ENCODE measurements at regions not wholly inside any gene's neighbourhood (a gene's known extent, or its start where the extent isn't known, plus 50 kb on each side); places are given as distances from the start of the nearest gene placed in this dataset.

DNA sequence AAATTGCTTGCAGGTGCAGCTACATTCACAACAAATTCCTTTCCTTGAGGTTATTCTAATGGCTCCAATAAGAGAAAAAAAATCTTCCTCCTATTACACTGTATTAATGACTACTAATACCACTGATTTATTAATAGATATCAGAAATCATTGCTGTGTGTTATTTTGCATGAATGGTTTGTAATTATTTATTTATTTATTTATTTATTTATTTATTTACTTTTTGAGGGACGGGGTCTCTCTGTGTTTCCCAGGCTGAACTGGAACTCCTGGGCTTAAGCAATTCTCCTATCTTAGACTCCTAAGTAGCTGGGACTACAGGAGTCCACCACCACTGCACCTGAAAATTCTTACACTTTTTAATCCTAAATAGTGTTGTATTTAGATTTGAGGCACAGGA, 390.4 kb downstream of the SI start:
- ATAC-seq (ENCODE audit: low read depth): no peak
- Histone ChIP-seq H4K20me1 (ENCODE audit: control insufficient read depth, insufficient read depth, low read length, poor library complexity, severe bottlenecking) (no peaks in the 10 kb centered on the region), H2AFZ (ENCODE audit: insufficient read depth, low read depth, low read length, poor library complexity, severe bottlenecking) (no peak overlapping the region), H3K27me3 (replicated peaks in 1 of 4; ENCODE audit: control extremely low read depth in 1 of 4, control insufficient read depth in 3 of 4, insufficient read depth in 4 of 4, low read length in 3 of 4) (no peaks in the 10 kb centered on the region), H3K9ac (ENCODE audit: low read length) (no peak overlapping the region), H3K27ac (ENCODE audit: low read length in 2 of 2) (no peak overlapping the region), H3K79me2 (ENCODE audit: control insufficient read depth, insufficient read depth, low read length) (no peaks in the 10 kb centered on the region), H3K9me3 (ENCODE audit: control extremely low read depth in 1 of 3, control insufficient read depth in 2 of 3, insufficient read depth in 1 of 3, low read length in 2 of 3) (no peaks in the 10 kb centered on the region), H3K36me3 (replicated peaks in 1 of 2; ENCODE audit: control extremely low read depth in 1 of 2, control insufficient read depth in 1 of 2, extremely low read depth in 1 of 2, insufficient read depth in 2 of 2, low read length in 1 of 2) (no peaks in the 10 kb centered on the region), H3K4me2 (replicated peaks; ENCODE audit: low read depth, low read length, poor library complexity, severe bottlenecking) (no peak overlapping the region), H3K4me3 (ENCODE audit: control extremely low read depth in 1 of 5, extremely low read depth in 1 of 5, insufficient read depth in 1 of 5, low read depth in 2 of 5, low read length in 4 of 5) (no peak overlapping the region), H3K4me1 (ENCODE audit: control insufficient read depth in 2 of 2, insufficient read depth in 2 of 2, low read length in 2 of 2) (no peaks in the 10 kb centered on the region)
- no peak for TF ChIP-seq EZH2 (IDR thresholded peaks at IDR 0.05; ENCODE audit: borderline replicate concordance, insufficient read depth, low read depth, low read length, poor library complexity, severe bottlenecking)
- TF ChIP-seq, protein P1, sequence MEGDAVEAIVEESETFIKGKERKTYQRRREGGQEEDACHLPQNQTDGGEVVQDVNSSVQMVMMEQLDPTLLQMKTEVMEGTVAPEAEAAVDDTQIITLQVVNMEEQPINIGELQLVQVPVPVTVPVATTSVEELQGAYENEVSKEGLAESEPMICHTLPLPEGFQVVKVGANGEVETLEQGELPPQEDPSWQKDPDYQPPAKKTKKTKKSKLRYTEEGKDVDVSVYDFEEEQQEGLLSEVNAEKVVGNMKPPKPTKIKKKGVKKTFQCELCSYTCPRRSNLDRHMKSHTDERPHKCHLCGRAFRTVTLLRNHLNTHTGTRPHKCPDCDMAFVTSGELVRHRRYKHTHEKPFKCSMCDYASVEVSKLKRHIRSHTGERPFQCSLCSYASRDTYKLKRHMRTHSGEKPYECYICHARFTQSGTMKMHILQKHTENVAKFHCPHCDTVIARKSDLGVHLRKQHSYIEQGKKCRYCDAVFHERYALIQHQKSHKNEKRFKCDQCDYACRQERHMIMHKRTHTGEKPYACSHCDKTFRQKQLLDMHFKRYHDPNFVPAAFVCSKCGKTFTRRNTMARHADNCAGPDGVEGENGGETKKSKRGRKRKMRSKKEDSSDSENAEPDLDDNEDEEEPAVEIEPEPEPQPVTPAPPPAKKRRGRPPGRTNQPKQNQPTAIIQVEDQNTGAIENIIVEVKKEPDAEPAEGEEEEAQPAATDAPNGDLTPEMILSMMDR (IDR thresholded peaks at IDR 0.05): no peak
- POLR2A ChIA-PET: no interaction called here
- no peak overlapping the region for H3K27ac Mint-ChIP-seq
- no CpG with 5 or more reads among the region's 1 CpG for WGBS (ENCODE audit: insufficient coverage)
- H3K4me1 Mint-ChIP-seq: no peaks in the 10 kb centered on the region
- no peak overlapping the region for H3K4me3 Mint-ChIP-seq
- CTCF ChIA-PET: no interaction called here
- DNase-seq: no peak
- no peaks in the 10 kb centered on the region for H3K27me3 Mint-ChIP-seq
- intact Hi-C loops (cut with micrococcal nuclease): no loop called here
- H3K9me3 Mint-ChIP-seq (ENCODE audit: insufficient read depth): peaks cover 3% of the 10 kb centered on the region

DNA sequence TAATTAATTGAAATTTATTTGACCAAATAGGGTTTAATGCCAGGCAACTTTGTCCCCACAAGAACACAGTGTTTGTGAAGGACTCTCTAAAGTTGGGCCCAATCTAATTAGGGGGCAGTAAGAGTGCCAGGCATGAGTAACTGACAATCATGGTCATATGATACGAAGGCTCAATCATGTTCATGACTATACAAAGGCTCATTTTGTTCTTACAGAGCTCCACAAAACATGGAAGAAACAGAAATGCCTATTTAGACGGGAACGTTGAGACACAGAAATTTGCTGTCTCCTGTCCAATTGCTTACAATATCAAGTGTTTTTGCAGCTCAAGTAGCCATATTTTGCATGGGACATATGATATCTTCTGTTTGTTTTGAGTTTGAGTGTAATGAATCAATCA, 391.1 kb downstream of the SI start:
- Mint-ChIP-seq H3K4me3 (no peak overlapping the region), H3K9me3 (ENCODE audit: insufficient read depth) (peaks cover 3% of the 10 kb centered on the region), H3K4me1 (no peaks in the 10 kb centered on the region), H3K27ac (no peak overlapping the region), H3K27me3 (no peaks in the 10 kb centered on the region)
- Histone ChIP-seq H3K27ac (ENCODE audit: low read length in 2 of 2) (no peak overlapping the region), H3K27me3 (replicated peaks in 1 of 4; ENCODE audit: control extremely low read depth in 1 of 4, control insufficient read depth in 3 of 4, insufficient read depth in 4 of 4, low read length in 3 of 4) (no peaks in the 10 kb centered on the region), H3K4me2 (replicated peaks; ENCODE audit: low read depth, low read length, poor library complexity, severe bottlenecking) (no peak overlapping the region), H2AFZ (ENCODE audit: insufficient read depth, low read depth, low read length, poor library complexity, severe bottlenecking) (no peak overlapping the region), H3K4me3 (ENCODE audit: control extremely low read depth in 1 of 5, extremely low read depth in 1 of 5, insufficient read depth in 1 of 5, low read depth in 2 of 5, low read length in 4 of 5) (no peak overlapping the region), H3K79me2 (ENCODE audit: control insufficient read depth, insufficient read depth, low read length) (no peaks in the 10 kb centered on the region), H3K4me1 (ENCODE audit: control insufficient read depth in 2 of 2, insufficient read depth in 2 of 2, low read length in 2 of 2) (no peaks in the 10 kb centered on the region), H4K20me1 (ENCODE audit: control insufficient read depth, insufficient read depth, low read length, poor library complexity, severe bottlenecking) (no peaks in the 10 kb centered on the region), H3K36me3 (replicated peaks in 1 of 2; ENCODE audit: control extremely low read depth in 1 of 2, control insufficient read depth in 1 of 2, extremely low read depth in 1 of 2, insufficient read depth in 2 of 2, low read length in 1 of 2) (no peaks in the 10 kb centered on the region), H3K9me3 (ENCODE audit: control extremely low read depth in 1 of 3, control insufficient read depth in 2 of 3, insufficient read depth in 1 of 3, low read length in 2 of 3) (no peaks in the 10 kb centered on the region), H3K9ac (ENCODE audit: low read length) (no peak overlapping the region)
- POLR2A ChIA-PET: no interaction called here
- TF ChIP-seq, protein P1 (IDR thresholded peaks at IDR 0.05): no peak
- TF ChIP-seq EZH2 (IDR thresholded peaks at IDR 0.05; ENCODE audit: borderline replicate concordance, insufficient read depth, low read depth, low read length, poor library complexity, severe bottlenecking): no peak
- 88% methylated on average over 2 of the region's 3 CpGs for WGBS (ENCODE audit: insufficient coverage)
- intact Hi-C loops (cut with micrococcal nuclease): no loop called here
- DNase-seq (no peak), ATAC-seq (ENCODE audit: low read depth) (no peak)
- CTCF ChIA-PET: no interaction called here

Measured in B cell (primary cell).